Cardiac muscle cell (in vitro differentiated cells and primary cell): ENCODE measurements at regions not wholly inside any gene's neighbourhood (a gene's known extent, or its start where the extent isn't known, plus 50 kb on each side); places are given as distances from the start of the nearest gene placed in this dataset.
"Not testable (repeated sequence)": the region's sequence is repeated elsewhere in the genome, so short reads cannot be mapped to it uniquely, and the experiment has no call there.

Experiments
- DNase-seq, 2 donors: peaks; one replicate each; pipeline versions ENCODE4 v3.0.0 to v3.0.0-alpha.2; 2010 to 2017; ENCODE audit warnings: low read depth in 1 of 2, low spot score in 1 of 2
- H3K27ac ChIP-seq: fragments of 200-600 bp; sonication (generic); 2 replicates; pipeline ENCODE4 v1.5.1; 2016
- H3K27me3 ChIP-seq: fragments of 200-600 bp; sonication (generic); 2 replicates; pipeline ENCODE4 v1.6.0; 2016; ENCODE audit warnings: control low read depth
- H3K36me3 ChIP-seq: fragments of 200-600 bp; sonication (generic); 2 replicates; pipeline ENCODE4 v1.5.1; 2016; ENCODE audit warnings: control low read depth
- H3K4me1 ChIP-seq: fragments of 200-600 bp; sonication (generic); 2 replicates; pipeline ENCODE4 v1.8.1; 2017; ENCODE audit warnings: low read depth, mild to moderate bottlenecking, mixed run types
- H3K4me3 ChIP-seq: fragments of 200-600 bp; sonication (generic); 2 replicates; pipeline ENCODE4 v1.5.1; 2016; ENCODE audit warnings: mild to moderate bottlenecking
- H3K9me3 ChIP-seq: fragments of 200-600 bp; sonication (generic); 2 replicates; pipeline ENCODE4 v1.5.1; 2017; ENCODE audit warnings: low read depth, mild to moderate bottlenecking, control low read depth

DNA sequence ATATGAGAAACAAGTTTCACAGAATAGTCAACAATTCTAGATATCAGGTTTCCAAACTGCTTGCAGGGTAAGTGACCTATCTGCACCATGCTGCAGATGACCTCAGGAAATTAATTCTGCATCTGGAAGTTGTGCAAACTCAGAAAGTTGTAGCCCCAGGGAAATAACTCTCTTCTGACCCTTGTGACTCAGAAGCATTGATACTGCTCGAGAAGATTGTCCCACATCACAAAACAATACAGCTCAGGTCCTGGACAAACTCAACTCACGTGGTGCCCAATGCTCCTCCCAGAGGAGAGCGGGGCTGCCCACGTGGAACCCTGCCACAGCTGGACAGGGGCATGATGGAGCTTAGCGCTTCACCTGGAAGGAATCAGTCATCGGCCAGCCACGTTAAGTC lies 221.9 kb upstream of the LRRC61 start:
- H3K4me3 ChIP-seq, DNase-seq, H3K27ac ChIP-seq, H3K4me1 ChIP-seq, H3K27me3 ChIP-seq, H3K9me3 ChIP-seq, H3K36me3 ChIP-seq: not testable (repeated sequence)

DNA sequence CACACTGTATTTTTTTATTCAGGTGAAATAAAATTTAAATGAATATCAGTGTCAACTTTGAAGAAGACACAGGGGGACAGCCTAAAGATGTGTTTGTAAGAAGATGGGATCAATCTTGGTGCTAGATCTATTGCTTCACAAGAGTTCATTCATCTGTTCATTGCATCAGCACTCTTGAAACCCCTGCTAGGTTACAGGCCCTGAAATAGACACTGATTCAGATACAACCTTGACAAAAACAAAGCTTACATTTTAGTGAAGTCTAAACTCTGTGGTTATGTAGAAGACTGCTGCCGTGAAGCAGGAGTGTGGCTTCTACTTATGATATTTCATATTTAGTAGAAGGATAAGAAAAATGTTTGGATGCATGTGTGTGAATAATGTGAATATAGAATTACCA lies 215.9 kb upstream of the LRRC61 start:
- DNase-seq, H3K36me3 ChIP-seq, H3K9me3 ChIP-seq, H3K27ac ChIP-seq, H3K4me3 ChIP-seq, H3K27me3 ChIP-seq, H3K4me1 ChIP-seq: not testable (repeated sequence)

DNA sequence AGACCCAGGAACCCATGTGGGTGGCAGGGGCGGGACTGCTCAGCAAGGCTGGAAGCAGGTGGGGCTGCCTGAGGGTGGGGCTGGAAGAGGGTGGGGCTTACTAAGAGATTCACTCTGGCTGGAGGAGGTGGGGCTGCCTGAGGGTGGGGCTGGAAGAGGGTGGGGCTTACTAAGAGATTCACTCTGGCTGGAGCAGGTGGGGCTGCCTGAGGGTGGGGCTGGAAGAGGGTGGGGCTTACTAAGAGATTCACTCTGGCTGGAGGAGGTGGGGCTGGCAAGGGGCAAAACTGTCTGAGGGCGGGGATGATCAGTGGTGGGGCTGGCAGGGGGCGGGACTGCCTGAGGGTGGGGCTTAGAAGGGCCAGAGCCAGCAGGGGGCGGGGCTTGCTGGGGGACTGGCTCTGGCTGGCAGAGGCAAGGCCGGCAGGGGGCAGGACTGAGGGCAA lies 212.8 kb upstream of the LRRC61 start:
- not testable (repeated sequence) for H3K4me1 ChIP-seq, H3K27me3 ChIP-seq, H3K4me3 ChIP-seq, H3K9me3 ChIP-seq, DNase-seq, H3K36me3 ChIP-seq, H3K27ac ChIP-seq

DNA sequence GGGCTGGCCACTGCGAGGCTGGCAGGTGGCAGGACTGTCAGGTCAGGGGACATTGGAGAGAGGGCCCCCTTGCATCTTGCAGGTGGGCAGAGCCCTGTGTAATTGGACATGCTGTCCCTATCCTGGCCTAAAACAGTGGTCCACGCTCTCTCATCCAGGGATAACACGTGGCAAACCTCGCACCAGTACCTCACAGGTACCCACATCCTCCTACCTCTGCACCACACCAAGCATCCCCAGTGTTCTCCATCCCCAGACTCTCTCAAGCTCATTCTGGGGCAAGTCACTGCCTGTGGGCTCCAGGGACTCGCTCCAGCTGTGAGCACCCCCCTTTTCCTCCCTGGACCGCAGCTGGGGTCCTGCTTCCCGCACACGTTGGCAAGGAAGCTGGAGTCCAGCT lies 212.3 kb upstream of the LRRC61 start:
- H3K4me1 ChIP-seq, H3K27me3 ChIP-seq, H3K27ac ChIP-seq, H3K4me3 ChIP-seq, DNase-seq, H3K36me3 ChIP-seq, H3K9me3 ChIP-seq: not testable (repeated sequence)

DNA sequence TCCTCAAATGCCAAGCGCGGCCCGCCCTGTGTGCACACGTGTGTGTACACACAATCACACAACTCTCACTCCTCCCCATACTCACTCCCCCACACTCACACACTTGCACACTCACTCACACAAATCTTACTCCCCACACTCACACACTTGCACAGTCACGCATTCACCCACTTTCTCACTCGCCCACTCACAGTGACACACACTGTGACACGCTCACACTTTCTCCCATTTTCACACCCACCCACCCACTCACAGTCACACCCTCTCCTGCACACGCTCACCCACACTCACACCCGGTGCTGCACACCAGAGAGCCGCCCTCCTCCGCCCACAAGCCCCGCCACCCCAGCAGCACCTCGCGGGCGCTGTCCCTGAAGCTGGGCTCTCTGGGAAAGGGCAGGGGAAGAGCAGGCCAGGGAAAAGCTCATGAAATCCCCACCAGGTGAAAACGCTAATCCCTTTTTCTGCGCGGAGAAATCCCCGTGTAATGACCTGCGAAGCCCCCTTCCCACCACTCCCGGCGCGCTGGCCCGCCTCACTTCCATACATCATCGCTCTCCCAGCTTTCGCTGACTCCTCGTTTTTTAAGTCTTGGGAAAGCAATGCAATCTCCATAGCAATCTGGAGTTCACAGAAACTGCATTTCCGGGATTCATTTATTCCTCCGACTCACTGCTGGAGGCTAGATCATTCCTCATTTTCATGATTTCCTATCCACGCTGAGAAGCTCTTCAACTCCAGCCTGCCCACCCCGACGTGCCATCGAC lies 211.6 kb upstream of the LRRC61 start:
- not testable (repeated sequence) for H3K4me1 ChIP-seq, H3K27ac ChIP-seq, H3K27me3 ChIP-seq, DNase-seq, H3K9me3 ChIP-seq, H3K4me3 ChIP-seq, H3K36me3 ChIP-seq

DNA sequence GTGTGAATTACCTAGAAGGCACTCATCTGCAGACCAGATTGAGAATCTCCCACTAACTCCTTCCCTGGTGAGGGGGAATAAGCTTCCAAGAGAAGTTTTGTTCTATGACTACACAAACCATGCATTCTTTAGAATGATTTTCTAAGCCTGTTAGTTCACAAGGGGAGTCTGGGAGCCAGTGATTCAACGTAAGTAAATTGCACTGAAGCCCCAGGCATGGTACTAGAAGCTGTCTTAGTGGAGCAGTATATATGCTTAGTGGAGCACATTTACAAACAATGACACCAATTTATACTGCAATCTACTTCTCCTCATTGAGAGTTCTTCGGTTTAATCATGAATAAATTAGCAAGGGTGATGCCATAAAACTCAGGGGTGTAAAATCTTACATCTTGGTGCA lies 209.9 kb upstream of the LRRC61 start:
- DNase-seq, H3K4me3 ChIP-seq, H3K27me3 ChIP-seq, H3K4me1 ChIP-seq, H3K36me3 ChIP-seq, H3K27ac ChIP-seq, H3K9me3 ChIP-seq: not testable (repeated sequence)

DNA sequence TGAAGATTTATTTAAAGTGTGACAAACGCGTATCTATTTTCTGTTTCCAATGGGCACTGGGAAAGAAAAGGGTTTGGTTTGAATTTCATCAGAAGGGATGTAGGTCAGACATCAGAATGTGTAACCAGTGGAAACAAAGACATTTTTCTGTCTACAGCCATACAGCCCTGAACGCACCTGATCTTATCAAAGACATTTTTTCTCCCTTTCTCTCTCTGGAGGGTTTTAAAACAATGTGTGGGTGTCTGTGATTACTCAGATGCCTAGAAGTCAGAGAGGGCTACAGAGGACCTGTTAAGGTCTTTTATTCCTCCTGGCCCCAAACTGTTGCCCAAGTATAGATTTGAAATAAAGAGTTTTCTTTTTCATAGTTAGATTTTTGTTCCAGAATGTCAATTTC lies 208.6 kb upstream of the LRRC61 start:
- H3K27ac ChIP-seq, DNase-seq, H3K9me3 ChIP-seq, H3K27me3 ChIP-seq, H3K4me1 ChIP-seq, H3K4me3 ChIP-seq, H3K36me3 ChIP-seq: not testable (repeated sequence)

DNA sequence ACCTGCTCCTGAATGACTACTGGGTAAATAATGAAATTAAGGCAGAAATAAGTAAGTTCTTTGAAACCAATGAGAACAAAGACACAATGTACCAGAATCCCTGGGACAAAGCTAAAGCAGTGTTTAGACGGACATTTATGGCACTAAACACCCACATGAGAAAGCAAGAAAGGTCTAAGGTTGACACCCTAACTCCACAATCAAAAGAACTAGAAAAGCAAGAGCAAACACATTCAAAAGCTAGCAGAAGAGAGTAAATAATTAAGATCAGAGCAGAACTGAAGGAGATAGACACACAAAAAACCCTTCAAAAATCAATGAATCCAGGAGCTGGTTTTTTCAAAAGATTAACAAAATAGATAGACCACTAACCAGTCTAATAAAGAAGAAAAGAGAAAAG lies 203.2 kb upstream of the LRRC61 start:
- H3K36me3 ChIP-seq, H3K27ac ChIP-seq, H3K4me3 ChIP-seq, H3K9me3 ChIP-seq, DNase-seq, H3K4me1 ChIP-seq, H3K27me3 ChIP-seq: not testable (repeated sequence)

DNA sequence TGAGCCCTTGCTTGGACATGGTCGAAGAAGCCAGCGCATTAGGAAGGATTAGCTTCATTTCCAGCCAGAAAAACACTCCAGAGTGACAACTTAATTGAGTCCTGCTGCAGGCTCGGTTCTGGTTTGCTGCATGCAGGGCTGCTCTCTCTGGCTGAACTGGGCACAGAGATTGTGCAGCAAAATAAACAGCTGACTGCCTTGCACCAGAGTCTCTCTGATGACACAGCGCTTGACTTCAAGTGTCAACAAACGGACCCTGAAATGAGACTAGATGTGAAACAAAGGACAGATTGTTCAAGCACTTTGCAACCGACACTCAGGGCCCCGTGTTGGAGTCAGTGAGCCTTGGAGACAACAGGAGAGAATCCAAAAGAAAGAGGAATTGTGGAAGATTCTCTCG lies 197.3 kb upstream of the LRRC61 start:
- not testable (repeated sequence) for H3K27ac ChIP-seq, H3K36me3 ChIP-seq, H3K9me3 ChIP-seq, H3K27me3 ChIP-seq, DNase-seq, H3K4me3 ChIP-seq, H3K4me1 ChIP-seq

DNA sequence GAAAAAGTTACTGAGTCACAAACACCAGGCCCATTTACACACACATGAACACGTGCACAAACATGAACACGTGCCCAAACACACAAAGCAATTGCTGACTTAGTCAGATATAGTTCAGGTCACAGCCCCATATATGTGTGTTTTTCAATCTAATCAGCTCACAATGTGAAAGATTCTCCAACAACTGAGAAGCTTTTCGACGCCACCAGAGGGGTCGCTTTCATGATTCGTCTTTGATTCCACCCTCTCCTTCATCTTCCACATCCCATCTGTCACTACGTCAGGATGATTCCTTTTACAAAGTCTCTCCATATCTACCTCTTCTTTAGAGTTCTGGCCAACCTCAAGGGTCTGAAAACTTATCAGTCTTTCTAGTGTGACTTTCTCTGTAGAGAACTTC lies 188.7 kb upstream of the LRRC61 start:
- not testable (repeated sequence) for H3K36me3 ChIP-seq, H3K4me1 ChIP-seq, H3K27me3 ChIP-seq, H3K4me3 ChIP-seq, H3K27ac ChIP-seq, DNase-seq, H3K9me3 ChIP-seq

DNA sequence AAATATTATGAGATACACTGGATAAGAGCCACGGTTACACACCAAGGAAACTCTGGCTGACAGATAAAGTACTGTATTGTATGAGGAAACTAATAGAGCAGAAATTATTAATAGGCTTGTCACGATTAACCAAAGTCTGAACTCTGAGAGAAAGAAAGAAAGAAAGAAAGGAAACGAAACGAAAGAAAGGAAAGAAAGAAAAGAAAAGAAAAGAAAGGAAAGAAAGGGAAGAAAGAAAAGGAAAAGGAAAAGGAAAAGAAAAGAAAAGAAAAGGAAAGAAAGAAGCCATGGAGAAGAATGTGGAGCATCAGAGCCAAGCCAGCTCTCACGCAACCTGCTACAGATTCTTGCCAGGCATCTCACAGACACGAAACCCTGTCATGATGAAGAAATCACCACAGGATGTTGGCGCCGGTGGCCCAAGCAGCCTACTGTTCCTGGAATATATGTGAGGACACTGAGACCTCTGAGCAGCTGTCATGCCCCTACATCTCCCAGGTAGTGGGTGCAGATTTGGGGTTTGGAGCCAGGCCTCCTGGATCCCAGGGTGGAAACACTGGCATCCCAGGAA lies 187.4 kb upstream of the LRRC61 start:
- H3K9me3 ChIP-seq, H3K27me3 ChIP-seq, H3K4me3 ChIP-seq, H3K27ac ChIP-seq, H3K36me3 ChIP-seq, DNase-seq, H3K4me1 ChIP-seq: not testable (repeated sequence)

DNA sequence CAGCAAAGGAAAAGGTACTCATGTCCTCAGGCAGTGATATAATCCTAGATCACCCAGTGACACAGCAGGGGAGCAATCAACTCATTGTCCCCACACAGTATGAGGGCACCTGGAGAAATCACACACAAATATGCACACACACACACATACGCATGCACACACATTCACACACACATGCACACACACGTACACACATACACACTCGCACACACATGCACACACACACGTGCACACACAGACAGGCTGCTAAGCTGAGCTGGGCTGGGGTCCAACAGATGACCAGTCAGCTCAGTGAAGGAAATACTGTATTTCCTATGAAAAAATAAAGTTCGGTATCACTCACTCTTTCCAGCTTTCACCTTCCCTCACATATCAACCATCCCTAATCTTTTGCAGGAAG lies 183.3 kb upstream of the LRRC61 start:
- H3K27me3 ChIP-seq, H3K27ac ChIP-seq, H3K9me3 ChIP-seq, DNase-seq, H3K36me3 ChIP-seq, H3K4me3 ChIP-seq, H3K4me1 ChIP-seq: not testable (repeated sequence)

DNA sequence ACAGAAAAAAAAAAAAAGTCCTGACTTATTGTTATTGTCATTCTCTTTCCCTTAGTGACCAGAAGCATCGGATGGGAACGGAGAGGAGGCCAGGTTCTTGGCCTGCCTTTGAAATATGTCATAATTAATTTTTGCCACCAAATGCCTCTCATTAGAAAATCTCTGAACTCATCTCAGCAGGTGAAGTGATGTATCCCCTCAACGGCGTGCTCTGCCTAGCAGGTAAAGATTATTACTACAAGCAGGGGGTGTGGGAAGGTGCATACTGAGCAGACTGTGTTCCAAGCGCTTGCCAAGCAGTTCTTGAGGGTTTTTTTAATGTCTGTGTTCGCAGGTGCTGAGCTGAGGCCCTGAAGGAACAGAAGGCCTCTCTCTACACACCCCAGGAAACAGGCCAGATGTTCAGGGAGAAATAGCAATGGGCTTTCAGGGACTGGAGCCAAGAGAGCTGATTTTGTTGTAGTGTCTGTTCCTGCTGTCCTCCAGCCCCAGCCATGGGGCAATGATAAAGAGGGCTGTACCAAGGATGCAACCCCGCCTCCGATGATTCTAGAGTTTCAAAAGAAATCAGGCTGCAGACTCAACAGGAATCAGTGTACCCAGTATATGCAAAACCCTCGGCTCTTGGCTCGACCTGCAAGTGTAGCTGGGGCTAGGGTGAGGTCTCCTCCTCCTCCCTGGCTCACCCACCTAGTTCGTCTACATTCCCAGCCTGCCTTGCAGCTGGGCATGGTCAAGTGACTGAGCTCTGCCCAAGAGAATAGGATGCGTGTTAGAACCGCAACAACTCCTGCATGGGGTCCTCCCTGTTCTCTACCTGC lies 181.4 kb upstream of the LRRC61 start:
- not testable (repeated sequence) for H3K27me3 ChIP-seq, H3K27ac ChIP-seq, DNase-seq, H3K9me3 ChIP-seq, H3K36me3 ChIP-seq, H3K4me3 ChIP-seq, H3K4me1 ChIP-seq

DNA sequence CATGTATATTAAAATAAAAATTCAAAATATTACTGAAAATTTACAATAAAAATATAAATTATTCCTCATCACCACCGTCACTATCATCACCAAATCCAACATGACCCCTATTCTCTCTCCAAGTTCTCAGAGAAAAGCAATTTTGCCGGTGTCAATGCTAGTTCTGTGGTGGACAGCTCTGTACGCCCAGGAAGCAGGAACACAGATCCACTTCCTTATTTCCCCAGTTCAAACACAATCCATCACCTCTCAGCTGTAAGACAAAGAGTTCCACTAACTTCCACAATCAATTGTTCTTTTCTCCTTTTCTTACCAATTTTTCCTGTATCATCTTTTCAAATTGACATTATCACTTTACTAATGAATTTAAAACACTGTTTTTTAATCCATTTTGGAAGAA lies 177.0 kb upstream of the LRRC61 start:
- not testable (repeated sequence) for H3K36me3 ChIP-seq, DNase-seq, H3K4me1 ChIP-seq, H3K9me3 ChIP-seq, H3K27ac ChIP-seq, H3K4me3 ChIP-seq, H3K27me3 ChIP-seq
